HPDE6-E6E7 (cell line): ENCODE measurements at regions not wholly inside any gene's neighbourhood (a gene's known extent, or its start where the extent isn't known, plus 50 kb on each side); places are given as distances from the start of the nearest gene placed in this dataset.
"Not testable (repeated sequence)": the region's sequence is repeated elsewhere in the genome, so short reads cannot be mapped to it uniquely, and the experiment has no call there.

Experiments used
- DNase-seq: peaks from one replicate; pipeline ENCODE4 v3.0.0; 2011; ENCODE audit warnings: missing footprints; ENCODE audit errors: extremely low spot score

DNA sequence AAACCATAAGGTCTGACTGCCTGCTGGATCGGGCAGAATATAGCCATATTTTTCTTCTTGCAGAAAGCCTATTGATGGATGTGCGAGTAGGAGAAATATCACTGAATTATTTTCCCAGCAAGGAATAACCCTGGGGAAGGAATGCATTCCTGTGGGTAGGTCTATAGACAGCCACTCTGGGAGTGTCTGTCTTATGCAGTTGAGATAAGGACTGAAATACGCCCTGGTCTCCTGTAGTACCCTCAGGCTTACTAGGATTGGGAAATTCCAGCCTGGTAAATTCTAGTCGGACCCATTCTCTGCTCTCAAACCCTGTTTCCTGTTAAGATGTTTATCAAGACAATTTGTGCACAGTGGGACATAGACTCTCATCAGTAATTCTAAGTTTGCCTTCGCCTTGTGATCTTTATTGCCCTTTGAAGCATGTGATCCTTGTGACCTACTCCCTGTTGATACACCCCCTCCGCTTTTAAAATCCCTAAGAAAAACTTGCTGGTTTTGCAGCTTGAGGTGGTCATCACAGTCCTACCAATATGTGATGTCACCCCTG is 506.3 kb downstream of the SOX11 start:
- not testable (repeated sequence) for DNase-seq

DNA sequence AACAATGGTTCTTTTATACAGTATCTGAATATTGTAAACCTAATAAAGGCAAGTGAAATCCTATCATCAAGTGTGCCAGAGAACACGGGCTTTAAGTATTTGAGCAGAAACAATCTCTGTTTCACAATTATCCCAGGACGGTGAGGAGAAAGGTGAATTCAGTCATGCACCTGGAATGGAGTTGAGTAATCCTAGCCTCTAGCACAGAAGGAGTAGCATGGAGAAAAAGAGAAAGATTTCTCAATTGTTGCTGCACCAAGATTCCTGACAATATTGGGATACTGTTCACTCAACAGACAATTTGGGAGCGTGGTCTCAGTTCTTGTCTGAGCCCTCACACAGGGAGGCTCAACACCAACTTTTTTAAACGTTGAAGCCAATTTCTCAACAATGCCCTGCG is 510.6 kb downstream of the SOX11 start:
- no peak for DNase-seq

GRCh38 chr2:6203291-6203959 is 511.2 kb downstream of the SOX11 start:
- no peak for DNase-seq

GRCh38 chr2:6206882-6207281 is 514.7 kb downstream of the SOX11 start:
- DNase-seq = no peak

DNA sequence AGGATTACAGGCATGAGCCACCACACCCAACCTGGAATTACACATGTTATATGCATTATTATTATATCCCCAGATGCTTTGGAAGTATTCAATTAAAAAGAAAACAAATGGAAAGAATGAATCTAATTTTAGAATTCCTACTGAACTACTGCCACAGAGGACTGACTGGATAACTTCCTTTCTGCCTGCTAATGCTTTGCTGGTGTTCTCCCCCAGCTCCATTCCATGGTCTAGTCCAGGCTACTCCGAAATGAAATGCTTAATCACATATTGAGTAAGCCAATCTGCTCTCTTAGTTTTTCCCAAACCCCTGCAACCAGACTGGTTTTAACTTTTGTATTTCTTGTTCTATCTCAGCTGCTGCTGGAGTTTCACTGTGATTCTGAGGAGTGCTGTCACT is 519.1 kb downstream of the SOX11 start:
- DNase-seq = no peak

GRCh38 chr2:6212491-6212890 is 520.3 kb downstream of the SOX11 start:
- DNase-seq = no peak

GRCh38 chr2:6213056-6213780 is 521.0 kb downstream of the SOX11 start:
- no peak for DNase-seq

GRCh38 chr2:6214471-6214870 is 522.3 kb downstream of the SOX11 start:
- DNase-seq = no peak

DNA sequence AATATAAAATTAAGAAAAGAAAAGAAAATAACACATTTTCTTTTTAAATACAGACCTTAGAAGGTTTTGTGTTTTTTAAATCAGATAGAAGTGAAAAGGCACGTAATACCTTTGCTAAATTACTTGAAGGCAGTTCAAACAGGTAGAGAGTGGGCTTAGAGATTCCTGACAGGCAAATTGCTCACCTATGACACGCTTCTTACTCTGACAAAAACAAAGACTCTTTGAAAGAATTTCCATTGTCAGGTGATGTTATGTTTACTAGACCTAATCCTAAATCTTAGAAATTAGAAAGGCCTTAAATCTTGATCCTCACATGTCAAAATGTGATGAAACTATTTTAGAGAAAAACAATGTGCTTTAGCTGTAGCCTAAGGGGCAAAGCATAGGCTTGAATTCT is 522.9 kb downstream of the SOX11 start:
- no peak for DNase-seq

GRCh38 chr2:6216234-6216633 is 524.0 kb downstream of the SOX11 start:
- no peak for DNase-seq

DNA sequence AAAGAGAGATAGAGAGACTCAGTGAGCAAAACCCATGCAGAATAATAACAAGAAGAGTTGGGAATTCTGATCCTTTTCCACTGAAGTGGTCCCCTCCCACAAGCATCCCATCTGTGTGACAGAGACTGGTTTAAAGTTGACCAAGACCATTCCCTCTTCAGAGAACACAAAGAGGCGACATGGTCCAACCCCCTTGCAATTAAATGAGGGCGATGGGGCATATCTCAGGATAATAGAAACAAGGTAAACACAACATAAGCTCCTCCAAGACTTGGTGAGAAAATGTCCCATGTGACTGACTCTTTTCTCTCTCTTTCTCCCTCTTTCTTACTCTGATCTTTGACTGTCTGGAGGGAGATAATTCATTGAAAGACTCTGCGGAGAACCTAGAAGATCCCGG is 526.7 kb downstream of the SOX11 start:
- DNase-seq = no peak

DNA sequence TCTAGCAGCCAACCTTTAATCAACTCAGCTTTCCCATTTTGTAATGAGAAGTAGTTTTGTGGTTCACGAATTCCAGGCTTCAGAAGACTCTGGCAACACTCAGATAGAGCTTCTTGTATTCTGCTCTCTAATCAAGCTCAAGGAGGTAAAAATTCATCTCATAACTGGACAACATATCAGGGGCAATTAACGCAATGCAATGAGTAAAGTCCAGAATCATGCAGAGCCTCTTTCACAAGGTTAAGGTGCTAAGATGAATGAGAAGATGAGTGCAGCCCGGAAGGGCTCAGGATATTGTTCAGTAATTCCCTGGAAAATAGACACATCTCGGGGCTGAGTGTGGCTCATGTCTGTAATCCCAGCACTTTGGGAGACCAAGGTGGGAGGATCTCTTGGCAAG is 527.7 kb downstream of the SOX11 start:
- DNase-seq = no peak

DNA sequence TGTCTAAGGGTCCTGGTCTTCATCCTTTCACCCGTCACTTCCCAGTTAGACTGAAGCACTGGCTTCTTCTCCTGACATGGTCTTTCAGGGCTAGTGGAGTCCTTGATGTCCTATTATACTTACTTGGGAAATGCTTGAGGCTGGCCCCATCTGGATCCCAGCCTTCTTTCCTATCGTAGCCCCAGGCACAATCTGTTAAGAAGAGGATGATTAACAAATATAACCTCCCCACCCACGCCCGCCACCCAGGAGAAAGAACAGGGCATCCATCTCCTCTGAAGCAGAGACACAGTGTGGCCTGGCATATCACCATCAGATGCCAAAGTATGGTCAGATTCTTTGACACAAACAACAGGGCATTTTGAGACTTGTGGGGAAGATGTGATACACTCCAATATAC is 530.1 kb downstream of the SOX11 start:
- no peak for DNase-seq

- DNase-seq = no peak
These were observed 532.1 kb downstream of the SOX11 start for GRCh38 chr2:6224267-6224666.

DNA sequence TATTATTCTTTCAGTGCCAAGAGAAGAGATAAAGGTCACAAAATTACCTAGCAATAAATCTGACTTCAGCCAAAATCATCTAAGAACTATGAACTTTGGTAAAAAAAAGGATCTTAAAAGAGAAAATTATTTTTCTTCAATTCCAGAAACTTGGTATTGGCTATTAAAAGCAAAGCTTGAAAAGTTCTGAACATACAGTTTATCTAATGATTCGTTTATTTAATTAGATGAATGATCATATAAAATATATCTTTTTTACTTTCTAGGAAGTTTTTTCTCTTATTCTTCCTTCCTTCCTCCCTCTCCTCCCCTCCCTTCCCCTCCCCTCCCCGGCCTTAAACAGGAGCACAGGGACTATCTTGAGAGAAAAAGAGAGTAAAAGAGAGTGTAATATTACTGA is 536.1 kb downstream of the SOX11 start:
- DNase-seq = no peak

GRCh38 chr2:6231166-6231565 is 539.0 kb downstream of the SOX11 start:
- DNase-seq = no peak

GRCh38 chr2:6233993-6234392 is 541.8 kb downstream of the SOX11 start:
- DNase-seq = no peak

DNA sequence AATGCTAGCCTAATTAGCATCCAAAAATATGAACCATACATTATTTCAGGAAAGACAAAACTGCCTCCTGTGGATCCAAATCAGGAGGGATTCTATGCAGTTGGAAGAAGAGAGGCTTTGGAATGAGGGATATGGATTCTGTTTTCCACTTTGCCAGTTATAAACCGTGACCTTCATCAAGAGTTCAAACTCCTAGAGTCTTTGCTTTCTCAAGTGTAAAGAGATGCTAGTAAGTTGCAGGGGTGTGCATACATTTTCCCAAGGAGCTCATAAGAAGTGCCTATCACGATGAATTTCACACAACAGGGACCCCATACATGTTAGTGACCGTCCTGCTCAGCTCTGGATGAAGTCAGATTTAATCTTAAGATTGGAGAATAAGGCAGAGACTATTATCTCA is 542.5 kb downstream of the SOX11 start:
- no peak for DNase-seq

DNA sequence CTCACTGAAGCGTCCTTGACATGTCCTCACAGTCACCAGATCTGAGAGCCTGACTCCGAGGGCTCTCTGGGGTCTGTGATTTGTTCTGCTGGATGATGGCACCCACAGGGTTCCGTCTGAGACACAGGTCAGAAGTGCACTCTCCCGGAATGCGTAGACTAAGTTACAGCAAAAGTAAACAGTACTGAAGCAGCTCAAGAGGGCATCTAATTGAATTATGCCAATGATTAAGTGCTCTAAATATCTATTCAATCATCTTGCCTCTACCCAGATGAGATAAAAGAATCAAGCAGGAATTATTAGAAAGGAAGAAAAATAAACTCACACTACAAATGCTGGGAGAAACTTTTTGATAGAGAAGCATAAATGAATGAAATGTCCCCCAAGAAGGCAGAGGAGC is 544.1 kb downstream of the SOX11 start:
- no peak for DNase-seq

DNA sequence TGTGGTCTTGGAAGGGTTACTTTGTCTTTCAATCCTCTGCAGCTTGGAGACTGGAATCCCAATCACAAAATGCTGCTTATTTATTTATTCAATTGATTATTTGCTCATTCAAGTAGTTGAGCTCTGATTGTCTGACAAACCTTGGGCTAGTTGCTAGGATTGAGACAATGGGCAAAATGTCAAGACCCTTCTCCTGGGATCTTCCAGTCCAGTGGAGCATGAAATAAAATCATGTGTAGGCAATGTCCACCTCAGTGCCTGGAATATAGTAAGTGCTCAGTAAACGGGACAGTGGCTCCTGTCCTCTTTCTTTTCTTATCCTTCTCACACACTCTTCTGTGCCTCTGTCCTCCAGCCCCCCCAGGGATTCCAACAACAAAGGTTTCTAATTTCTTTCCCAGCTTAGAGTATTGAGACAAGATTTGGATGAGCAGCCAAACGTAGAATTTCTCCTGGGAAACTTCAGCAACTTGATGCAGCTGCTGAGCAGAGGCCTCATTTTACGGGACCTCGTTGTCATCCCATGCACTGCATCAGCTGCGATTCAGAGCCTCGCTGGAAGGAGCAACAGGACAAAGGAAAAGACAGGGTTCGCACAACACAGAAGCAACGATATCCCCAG is 545.0 kb downstream of the SOX11 start:
- DNase-seq = no peak

GRCh38 chr2:6249557-6249956 is 557.4 kb downstream of the SOX11 start:
- DNase-seq = no peak

DNA sequence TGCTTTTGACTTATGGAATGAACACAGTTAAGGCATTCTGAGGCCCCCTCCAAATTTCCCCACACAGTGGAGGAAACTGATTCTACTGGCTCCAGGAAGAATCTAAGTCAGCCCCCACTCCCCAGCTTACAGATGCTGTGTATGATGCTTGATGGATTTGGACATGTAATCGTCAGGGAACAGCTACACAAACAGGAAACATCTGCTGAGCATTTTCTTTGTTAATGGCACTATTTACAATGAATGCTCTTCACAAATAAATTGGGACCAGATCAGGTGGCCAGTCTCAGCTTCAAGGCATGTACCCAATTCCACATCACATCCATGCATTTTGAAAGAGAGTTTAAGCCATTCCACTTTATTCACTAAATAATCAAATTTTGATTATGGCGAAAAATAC is 562.3 kb downstream of the SOX11 start:
- DNase-seq = no peak

GRCh38 chr2:6264198-6264597 is 572.0 kb downstream of the SOX11 start:
- no peak for DNase-seq
